ENCODE measurements at regions not wholly inside any gene's neighbourhood (a gene's known extent, or its start where the extent isn't known, plus 50 kb on each side); places are given as distances from the start of the nearest gene placed in this dataset.

DNA sequence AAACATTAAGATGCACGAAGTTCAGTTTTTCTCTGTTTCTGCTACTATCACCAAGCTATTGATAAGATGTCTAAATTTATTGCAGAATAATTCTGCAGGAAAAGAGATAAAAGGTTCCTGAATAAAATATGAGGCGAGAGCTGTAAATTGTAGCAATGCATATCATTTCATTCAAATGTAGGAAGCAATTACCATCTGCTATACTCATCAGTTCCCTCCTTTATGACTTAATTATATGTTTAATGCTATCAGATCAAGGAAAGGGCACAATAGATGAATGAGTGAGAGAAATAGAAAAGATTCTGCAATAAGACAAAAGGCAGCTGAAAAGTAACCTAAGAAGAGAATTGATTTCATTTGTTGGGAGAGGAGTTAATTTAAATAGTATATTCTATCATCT, 108.2 kb upstream of the GALNT5 start:
- H3K4me3 ChIP-seq (ENCODE audit: low read depth, low read length): no peak overlapping the region
- TF ChIP-seq, protein P1, sequence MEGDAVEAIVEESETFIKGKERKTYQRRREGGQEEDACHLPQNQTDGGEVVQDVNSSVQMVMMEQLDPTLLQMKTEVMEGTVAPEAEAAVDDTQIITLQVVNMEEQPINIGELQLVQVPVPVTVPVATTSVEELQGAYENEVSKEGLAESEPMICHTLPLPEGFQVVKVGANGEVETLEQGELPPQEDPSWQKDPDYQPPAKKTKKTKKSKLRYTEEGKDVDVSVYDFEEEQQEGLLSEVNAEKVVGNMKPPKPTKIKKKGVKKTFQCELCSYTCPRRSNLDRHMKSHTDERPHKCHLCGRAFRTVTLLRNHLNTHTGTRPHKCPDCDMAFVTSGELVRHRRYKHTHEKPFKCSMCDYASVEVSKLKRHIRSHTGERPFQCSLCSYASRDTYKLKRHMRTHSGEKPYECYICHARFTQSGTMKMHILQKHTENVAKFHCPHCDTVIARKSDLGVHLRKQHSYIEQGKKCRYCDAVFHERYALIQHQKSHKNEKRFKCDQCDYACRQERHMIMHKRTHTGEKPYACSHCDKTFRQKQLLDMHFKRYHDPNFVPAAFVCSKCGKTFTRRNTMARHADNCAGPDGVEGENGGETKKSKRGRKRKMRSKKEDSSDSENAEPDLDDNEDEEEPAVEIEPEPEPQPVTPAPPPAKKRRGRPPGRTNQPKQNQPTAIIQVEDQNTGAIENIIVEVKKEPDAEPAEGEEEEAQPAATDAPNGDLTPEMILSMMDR (IDR thresholded peaks at IDR 0.05; ENCODE audit: low read depth, low read length): no peak
- H3K27me3 ChIP-seq (ENCODE audit: insufficient read depth, low read depth, severe bottlenecking): no peaks in the 10 kb centered on the region
- no peak for DNase-seq
- H3K36me3 ChIP-seq: no peaks in the 10 kb centered on the region
- H3K9me3 ChIP-seq (ENCODE audit: severe bottlenecking): no peaks in the 10 kb centered on the region
- no peak overlapping the region for H3K27ac ChIP-seq

DNA sequence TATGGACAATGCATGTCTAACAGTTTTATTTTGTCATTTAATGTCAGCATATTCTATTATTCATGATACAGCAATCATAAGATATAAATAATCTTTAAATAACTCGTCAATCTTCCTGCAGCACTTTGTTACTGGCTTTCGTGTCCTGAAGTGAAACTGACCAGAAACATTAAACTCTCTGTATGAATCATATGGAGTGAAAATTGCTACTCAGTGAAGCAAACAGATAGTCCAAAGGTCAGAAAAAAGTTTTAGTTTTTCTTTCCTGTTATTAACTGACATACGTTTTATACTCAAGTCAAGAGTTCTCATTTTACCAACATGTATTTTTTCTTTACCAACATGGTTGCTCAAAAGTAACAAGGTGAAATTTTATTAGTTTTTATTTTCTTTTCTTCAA, 106.8 kb upstream of the GALNT5 start:
- H3K9me3 ChIP-seq (ENCODE audit: severe bottlenecking): no peaks in the 10 kb centered on the region
- TF ChIP-seq, protein P1 (IDR thresholded peaks at IDR 0.05; ENCODE audit: low read depth, low read length): no peak
- no peak overlapping the region for H3K27ac ChIP-seq

DNA sequence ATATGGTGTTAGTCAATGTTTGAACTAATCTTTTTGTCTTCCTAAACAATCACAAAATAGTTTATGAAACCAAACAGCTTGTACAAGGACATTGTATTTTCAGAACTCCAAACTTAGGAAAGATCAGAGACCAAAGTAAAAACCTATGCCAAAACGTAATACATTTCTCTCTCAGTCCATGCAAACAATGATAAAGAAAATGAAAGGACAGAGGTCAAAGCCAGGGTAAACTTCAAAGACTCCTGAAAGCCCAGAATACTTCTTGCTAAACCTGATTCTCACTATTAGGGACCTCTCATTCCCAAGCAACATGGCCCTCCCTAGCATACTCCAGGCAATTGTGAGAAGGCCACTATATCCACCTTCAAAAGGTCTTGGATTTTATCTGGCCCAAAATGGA, 105.1 kb upstream of the GALNT5 start:
- Histone ChIP-seq H3K36me3 (no peaks in the 10 kb centered on the region), H3K9me3 (ENCODE audit: severe bottlenecking) (no peaks in the 10 kb centered on the region), H3K4me3 (ENCODE audit: low read depth, low read length) (no peak overlapping the region), H3K27ac (no peak overlapping the region), H3K27me3 (ENCODE audit: insufficient read depth, low read depth, severe bottlenecking) (no peaks in the 10 kb centered on the region)
- TF ChIP-seq, protein P1 (IDR thresholded peaks at IDR 0.05; ENCODE audit: low read depth, low read length): no peak
- no peak for DNase-seq

More for the DNA sequence above, 106.8 kb upstream of the GALNT5 start:
- H3K36me3 ChIP-seq: no peaks in the 10 kb centered on the region
- no peak for DNase-seq
- no peaks in the 10 kb centered on the region for H3K27me3 ChIP-seq (ENCODE audit: insufficient read depth, low read depth, severe bottlenecking)
- no peak overlapping the region for H3K4me3 ChIP-seq (ENCODE audit: low read depth, low read length)

DNA sequence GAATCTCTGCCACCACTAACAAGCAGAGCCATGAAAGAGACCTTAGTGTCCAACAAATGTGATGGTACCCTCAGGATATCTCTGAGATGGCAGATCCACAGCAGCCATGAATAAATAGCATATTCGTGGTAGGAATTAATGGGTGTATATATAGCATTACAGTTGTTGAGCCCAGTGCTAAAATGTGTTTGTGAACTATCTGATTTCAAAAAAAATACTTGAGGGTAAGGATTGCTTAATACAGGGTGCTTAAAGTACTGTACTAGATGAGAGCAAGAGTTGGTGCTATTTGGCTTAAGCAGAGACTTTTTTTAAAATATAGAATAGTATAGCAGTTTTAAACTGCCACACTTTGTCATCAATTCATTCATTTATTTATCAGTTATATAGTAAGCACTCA, 101.5 kb upstream of the GALNT5 start:
- TF ChIP-seq, protein P1 (IDR thresholded peaks at IDR 0.05; ENCODE audit: low read depth, low read length): no peak
- H3K27ac ChIP-seq: no peak overlapping the region
- H3K27me3 ChIP-seq (ENCODE audit: insufficient read depth, low read depth, severe bottlenecking): no peaks in the 10 kb centered on the region
- H3K36me3 ChIP-seq: no peaks in the 10 kb centered on the region
- no peaks in the 10 kb centered on the region for H3K9me3 ChIP-seq (ENCODE audit: severe bottlenecking)
- DNase-seq: no peak
- no peak overlapping the region for H3K4me3 ChIP-seq (ENCODE audit: low read depth, low read length)

DNA sequence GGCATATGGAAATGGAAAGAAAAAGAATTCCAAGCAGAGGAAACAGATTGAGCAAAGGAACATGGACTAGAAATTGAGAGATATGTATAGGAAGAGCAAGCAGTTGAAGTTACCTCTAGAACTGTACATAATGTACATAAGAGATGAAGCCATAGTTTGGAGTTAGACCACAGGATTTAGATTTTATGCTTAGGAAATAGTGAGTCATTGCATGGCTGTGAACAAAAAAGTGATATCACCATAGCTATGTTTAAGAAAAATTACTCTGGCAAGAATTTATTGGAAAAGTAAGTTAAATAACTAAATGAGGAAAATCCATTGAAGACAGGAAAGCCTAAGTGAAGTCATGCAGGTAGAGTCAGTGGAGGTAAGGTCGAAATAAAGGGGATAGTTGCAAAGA, 99.4 kb upstream of the GALNT5 start:
- TF ChIP-seq, protein P1 (IDR thresholded peaks at IDR 0.05; ENCODE audit: low read depth, low read length): no peak
- no peaks in the 10 kb centered on the region for H3K36me3 ChIP-seq
- H3K4me3 ChIP-seq (ENCODE audit: low read depth, low read length): no peak overlapping the region
- no peaks in the 10 kb centered on the region for H3K9me3 ChIP-seq (ENCODE audit: severe bottlenecking)
- H3K27ac ChIP-seq: no peak overlapping the region
- H3K27me3 ChIP-seq (ENCODE audit: insufficient read depth, low read depth, severe bottlenecking): no peaks in the 10 kb centered on the region
- no peak for DNase-seq

DNA sequence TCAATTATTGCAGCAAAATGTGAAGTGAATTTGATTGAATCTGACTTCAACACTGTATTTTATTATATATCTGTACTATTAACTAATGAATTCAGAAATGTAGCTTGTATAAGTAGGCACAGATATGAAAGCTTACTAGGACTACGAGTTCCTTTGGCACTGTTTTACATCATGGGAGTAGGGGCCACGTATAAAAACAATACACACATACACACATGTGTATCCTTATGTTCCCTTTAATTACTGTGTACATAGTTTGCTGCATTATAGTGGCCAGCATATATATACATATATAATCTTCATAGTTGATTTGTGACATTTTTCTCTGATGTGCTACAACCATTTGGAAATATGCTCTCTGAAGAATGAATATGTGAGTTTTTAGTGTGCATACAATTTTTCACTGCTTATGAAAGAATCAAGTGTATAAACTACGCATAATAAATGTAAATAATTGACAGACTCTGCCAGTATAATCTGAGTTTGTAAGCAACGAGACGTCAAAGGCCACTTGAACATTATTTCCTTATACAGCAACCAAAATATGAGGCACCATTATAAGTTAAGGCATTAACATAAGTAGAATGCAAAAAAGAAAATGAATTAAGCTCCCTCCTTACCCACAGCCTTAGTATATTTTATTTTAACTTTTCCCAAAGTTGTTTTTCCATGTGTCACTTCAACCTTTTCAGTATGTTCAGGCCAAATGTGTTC, 98.1 kb upstream of the GALNT5 start:
- no peak for DNase-seq
- no peaks in the 10 kb centered on the region for H3K9me3 ChIP-seq (ENCODE audit: severe bottlenecking)
- H3K4me3 ChIP-seq (ENCODE audit: low read depth, low read length): no peak overlapping the region
- no peaks in the 10 kb centered on the region for H3K27me3 ChIP-seq (ENCODE audit: insufficient read depth, low read depth, severe bottlenecking)
- H3K36me3 ChIP-seq: no peaks in the 10 kb centered on the region
- TF ChIP-seq, protein P1 (IDR thresholded peaks at IDR 0.05; ENCODE audit: low read depth, low read length): no peak
- no peak overlapping the region for H3K27ac ChIP-seq
